ENCODE measurements at regions not wholly inside any gene's neighbourhood (a gene's known extent, or its start where the extent isn't known, plus 50 kb on each side); places are given as distances from the start of the nearest gene placed in this dataset.

DNA sequence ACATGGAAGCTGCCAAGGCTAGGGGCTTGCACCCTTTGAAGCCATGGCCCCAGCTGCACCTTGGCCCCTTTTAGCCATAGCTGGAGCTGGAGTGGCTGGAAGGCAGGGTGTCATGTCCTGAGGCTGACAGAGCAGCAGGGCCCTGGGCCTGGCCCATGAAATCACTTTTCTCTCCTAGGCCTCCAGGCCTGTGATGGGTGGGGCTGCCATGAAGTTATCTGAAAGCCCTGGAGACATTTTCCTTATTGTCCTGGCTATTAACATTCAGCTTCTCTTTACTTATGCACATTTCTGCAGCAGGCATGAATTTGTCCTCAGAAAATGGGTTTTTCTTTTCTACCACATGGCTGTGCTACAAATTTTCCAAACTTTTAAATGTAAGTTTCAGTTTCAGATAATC, 106.9 kb upstream of the ELMO1 start:
- peaks cover 22% of the 10 kb centered on the region for H3K27me3 Mint-ChIP-seq
- H3K79me2 ChIP-seq (ENCODE audit: control insufficient read depth, insufficient read depth, low read length) = no peaks in the 10 kb centered on the region
- DNase-seq = no peak
- no peak overlapping the region for H3K4me2 ChIP-seq (replicated peaks; ENCODE audit: low read depth, low read length, poor library complexity, severe bottlenecking)
- peaks cover 0 to 5% (median 0%) of the 10 kb centered on the region in 4 experiments for H3K27me3 ChIP-seq (replicated peaks in 1 of 4; ENCODE audit: control extremely low read depth in 1 of 4, control insufficient read depth in 3 of 4, insufficient read depth in 4 of 4, low read length in 3 of 4)
- TF ChIP-seq CTCF (IDR thresholded peaks at IDR 0.05) = no peak
- no peak for TF ChIP-seq EZH2 (IDR thresholded peaks at IDR 0.05; ENCODE audit: borderline replicate concordance, insufficient read depth, low read depth, low read length, poor library complexity, severe bottlenecking)
- H3K4me1 ChIP-seq (ENCODE audit: control insufficient read depth in 2 of 2, insufficient read depth in 2 of 2, low read length in 2 of 2) = no peaks in the 10 kb centered on the region
- H3K27ac ChIP-seq (ENCODE audit: low read length in 2 of 2) = no peak overlapping the region
- ChIA-PET CTCF (no interaction called here), POLR2A (no interaction called here)
- H3K4me3 ChIP-seq (ENCODE audit: control extremely low read depth in 1 of 5, extremely low read depth in 1 of 5, insufficient read depth in 1 of 5, low read depth in 2 of 5, low read length in 4 of 5) = no peak overlapping the region
- H3K36me3 ChIP-seq (replicated peaks in 1 of 2; ENCODE audit: control extremely low read depth in 1 of 2, control insufficient read depth in 1 of 2, extremely low read depth in 1 of 2, insufficient read depth in 2 of 2, low read length in 1 of 2) = no peaks in the 10 kb centered on the region
- no peak overlapping the region for H3K27ac Mint-ChIP-seq
- intact Hi-C loops (cut with micrococcal nuclease) = no loop called here
- no peak overlapping the region for H2AFZ ChIP-seq (ENCODE audit: insufficient read depth, low read depth, low read length, poor library complexity, severe bottlenecking)
- H3K4me1 Mint-ChIP-seq = no peaks in the 10 kb centered on the region
- no peaks in the 10 kb centered on the region for H3K9me3 Mint-ChIP-seq (ENCODE audit: insufficient read depth)
- no peak overlapping the region for H3K4me3 Mint-ChIP-seq
- peaks cover 0 to 8% (median 0%) of the 10 kb centered on the region in 3 donors for H3K9me3 ChIP-seq (ENCODE audit: control extremely low read depth in 1 of 3, control insufficient read depth in 2 of 3, insufficient read depth in 1 of 3, low read length in 2 of 3)
- no peak for ATAC-seq (ENCODE audit: low read depth)
- no peaks in the 10 kb centered on the region for H4K20me1 ChIP-seq (ENCODE audit: control insufficient read depth, insufficient read depth, low read length, poor library complexity, severe bottlenecking)
- H3K9ac ChIP-seq (ENCODE audit: low read length) = no peak overlapping the region

DNA sequence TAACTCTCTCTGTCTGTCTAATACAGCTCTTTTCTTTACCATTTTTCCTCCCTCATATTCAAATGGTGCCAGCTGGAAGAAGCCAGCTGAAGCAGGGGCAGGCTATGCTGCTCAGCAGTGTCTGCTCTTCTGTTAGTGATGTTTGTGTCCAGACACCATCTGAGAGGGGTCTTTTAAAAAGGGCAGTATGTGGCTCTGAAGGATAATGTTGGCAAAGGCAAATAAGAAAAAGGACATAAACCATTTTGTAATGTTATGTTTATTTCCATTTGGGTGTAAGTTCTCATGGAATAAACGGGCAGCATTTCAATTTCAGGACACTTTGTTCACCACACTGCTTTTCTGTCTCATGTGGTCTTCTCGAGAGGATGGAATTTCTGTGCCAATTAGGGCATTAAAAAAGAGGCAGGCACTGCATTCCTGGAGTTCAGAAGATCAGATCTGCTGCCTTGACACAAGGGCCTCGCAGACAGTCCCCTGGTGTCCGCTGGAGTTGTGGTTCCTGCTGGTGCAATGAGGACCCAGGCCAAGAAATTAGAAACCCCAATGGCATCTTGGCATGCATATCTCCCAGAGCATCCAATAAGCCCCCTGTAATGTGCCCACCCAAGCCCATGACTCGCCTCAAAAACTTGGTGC, 109.0 kb upstream of the ELMO1 start:
- Histone ChIP-seq H4K20me1 (ENCODE audit: control insufficient read depth, insufficient read depth, low read length, poor library complexity, severe bottlenecking) (no peaks in the 10 kb centered on the region), H3K9me3 (ENCODE audit: control extremely low read depth in 1 of 3, control insufficient read depth in 2 of 3, insufficient read depth in 1 of 3, low read length in 2 of 3) (peaks cover 0 to 8% (median 0%) of the 10 kb centered on the region in 3 donors), H3K27me3 (replicated peaks in 1 of 4; ENCODE audit: control extremely low read depth in 1 of 4, control insufficient read depth in 3 of 4, insufficient read depth in 4 of 4, low read length in 3 of 4) (peaks cover 0 to 5% (median 1%) of the 10 kb centered on the region in 4 experiments), H3K36me3 (replicated peaks in 1 of 2; ENCODE audit: control extremely low read depth in 1 of 2, control insufficient read depth in 1 of 2, extremely low read depth in 1 of 2, insufficient read depth in 2 of 2, low read length in 1 of 2) (no peaks in the 10 kb centered on the region), H3K4me3 (ENCODE audit: control extremely low read depth in 1 of 5, extremely low read depth in 1 of 5, insufficient read depth in 1 of 5, low read depth in 2 of 5, low read length in 4 of 5) (no peak overlapping the region), H3K4me2 (replicated peaks; ENCODE audit: low read depth, low read length, poor library complexity, severe bottlenecking) (no peak overlapping the region), H3K4me1 (ENCODE audit: control insufficient read depth in 2 of 2, insufficient read depth in 2 of 2, low read length in 2 of 2) (no peaks in the 10 kb centered on the region), H3K79me2 (ENCODE audit: control insufficient read depth, insufficient read depth, low read length) (no peaks in the 10 kb centered on the region), H3K9ac (ENCODE audit: low read length) (no peak overlapping the region), H3K27ac (ENCODE audit: low read length in 2 of 2) (no peak overlapping the region), H2AFZ (ENCODE audit: insufficient read depth, low read depth, low read length, poor library complexity, severe bottlenecking) (no peak overlapping the region)
- CTCF ChIA-PET = no interaction called here
- Mint-ChIP-seq H3K9me3 (ENCODE audit: insufficient read depth) (no peaks in the 10 kb centered on the region), H3K27ac (no peak overlapping the region), H3K4me3 (no peak overlapping the region), H3K27me3 (peaks cover 9% of the 10 kb centered on the region), H3K4me1 (no peaks in the 10 kb centered on the region)
- no peak for TF ChIP-seq EZH2 (IDR thresholded peaks at IDR 0.05; ENCODE audit: borderline replicate concordance, insufficient read depth, low read depth, low read length, poor library complexity, severe bottlenecking)
- no peak for TF ChIP-seq CTCF (IDR thresholded peaks at IDR 0.05)
- POLR2A ChIA-PET = no interaction called here
- DNase-seq (no peak), ATAC-seq (ENCODE audit: low read depth) (no peak)
- intact Hi-C loops (cut with micrococcal nuclease) = no loop called here
- 97% methylated on average over 5 of the region's 5 CpGs for WGBS (ENCODE audit: insufficient coverage)
